HepG2 (cell line): ENCODE measurements at regions not wholly inside any gene's neighbourhood (a gene's known extent, or its start where the extent isn't known, plus 50 kb on each side); places are given as distances from the start of the nearest gene placed in this dataset.
"Not testable (repeated sequence)": the region's sequence is repeated elsewhere in the genome, so short reads cannot be mapped to it uniquely, and the experiment has no call there.

Experiments
- ATAC-seq: fragments of 200-7000 bp; cut with Tn5 transposase; 3 replicates; pipeline ENCODE4 v1.9.1; 2020; ENCODE audit warnings: mild to moderate bottlenecking, moderate library complexity
- BruUV-seq: library from RNA; stranded (reverse); fragments of 400-500 nt; replicated peaks from 2 replicates; lab custom pipeline; 2021; lab: Mats Ljungman, UMichigan
- CTCF ChIA-PET: fragments of 300-600 bp; formaldehyde crosslinking; extraction: SDS; loops from one replicate; lab custom pipeline; 2021; ENCODE audit warnings: low total read pairs, inconsistent platforms, low intra/inter-chr PET ratio; lab: Yijun Ruan, JAX
- POLR2A ChIA-PET: fragments of 350-600 bp; sonication (Branson Sonifier 250); formaldehyde crosslinking; loops from one replicate; lab custom pipeline; 2020; ENCODE audit warnings: antibody characterized with exemption, inconsistent platforms; lab: Yijun Ruan, JAX
- DNase-seq: peaks from one replicate; pipeline ENCODE4 v3.0.0-alpha.2; 2015; ENCODE audit warnings: low spot score
- FAIRE-seq: peaks from 3 replicates; lab custom pipeline; 2011; peaks lifted over from hg19 to GRCh38; lab: Jason Lieb, UNC
- H2AFZ ChIP-seq: one replicate; pipeline ENCODE4 v1.6.1; 2011; ENCODE audit warnings: low read length, inconsistent platforms
- H3K27ac ChIP-seq: fragments of 300-600 bp; 3 replicates; pipeline ENCODE4 v1.8.0; 2011; ENCODE audit warnings: mixed run types, mild to moderate bottlenecking, mixed read lengths, low read length, inconsistent platforms; ENCODE audit not compliant: insufficient read depth; ENCODE audit errors: extremely low read length
- H3K27me3 ChIP-seq, 2 experiments: fragments of 200-600 bp in 1 of 2; 2 replicates in 1 of 2; 3 replicates in 1 of 2; pipeline versions ENCODE4 v1.6.0 to v1.8.0; 2011; ENCODE audit warnings: low read length in 2 of 2, mild to moderate bottlenecking in 2 of 2, moderate library complexity in 2 of 2, inconsistent platforms in 1 of 2; ENCODE audit not compliant: insufficient read depth in 2 of 2, control insufficient read depth in 1 of 2
- H3K36me3 ChIP-seq, 2 experiments: fragments of 200-600 bp in 1 of 2; replicated peaks in 1 of 2; 2 replicates in 1 of 2; 3 replicates in 1 of 2; pipeline versions ENCODE4 v1.5.1 to v1.8.0; 2011; ENCODE audit warnings: low read length in 2 of 2, inconsistent platforms in 1 of 2; ENCODE audit not compliant: insufficient read depth in 2 of 2, control insufficient read depth in 1 of 2
- H3K4me1 ChIP-seq: 2 replicates; pipeline ENCODE4 v1.5.1; 2012; ENCODE audit warnings: low read length, inconsistent platforms; ENCODE audit not compliant: insufficient read depth
- H3K4me2 ChIP-seq: 2 replicates; pipeline ENCODE4 v1.6.0; 2011; ENCODE audit warnings: low read depth, low read length, inconsistent platforms
- H3K4me3 ChIP-seq, 3 experiments: fragments of 200-600 bp in 1 of 3; sonication (generic), shearing (Covaris generic) in 1 of 3; replicated peaks in 1 of 3; 2 replicates each; pipeline ENCODE4 v1.5.1; 2011 to 2016; ENCODE audit warnings: low read length in 3 of 3, inconsistent platforms in 2 of 3, low read depth in 2 of 3, mild to moderate bottlenecking in 2 of 3, control low read depth in 1 of 3, mixed read lengths in 1 of 3; ENCODE audit not compliant: insufficient read depth in 1 of 3
- H3K79me2 ChIP-seq: one replicate; pipeline ENCODE4 v1.6.1; 2011; ENCODE audit warnings: low read length, inconsistent platforms; ENCODE audit not compliant: insufficient read depth
- H3K9ac ChIP-seq: 2 replicates; pipeline ENCODE4 v1.6.0; 2011; ENCODE audit warnings: mild to moderate bottlenecking, low read depth, low read length, inconsistent platforms; ENCODE audit not compliant: insufficient read depth
- H3K9me3 ChIP-seq: 2 replicates; pipeline ENCODE4 v1.5.1; 2012; ENCODE audit warnings: mild to moderate bottlenecking, low read length
- H4K20me1 ChIP-seq: 2 replicates; pipeline ENCODE4 v1.6.0; 2011; ENCODE audit warnings: inconsistent platforms, mild to moderate bottlenecking, low read length, moderate library complexity; ENCODE audit not compliant: insufficient read depth
- BRF2 ChIP-seq: sonication (generic); formaldehyde crosslinking; IDR thresholded peaks from 2 replicates; pipeline ENCODE4 v1.8.1; 2022; ENCODE audit warnings: mild to moderate bottlenecking, missing genetic modification reagents
- DMAP1 ChIP-seq: IDR thresholded peaks from 2 replicates; pipeline ENCODE4 v1.6.1; 2016
- DNMT1 ChIP-seq: sonication (generic); formaldehyde crosslinking; IDR thresholded peaks from 2 replicates; pipeline ENCODE4 v1.5.1; 2020; ENCODE audit warnings: mild to moderate bottlenecking, missing genetic modification reagents
- DRAP1 ChIP-seq: IDR thresholded peaks from 2 replicates; pipeline ENCODE4 v1.6.1; 2016; ENCODE audit warnings: missing genetic modification reagents, missing compliant biosample characterization
- NFYB ChIP-seq: sonication (generic); formaldehyde crosslinking; IDR thresholded peaks from 2 replicates; pipeline ENCODE4 v1.4.0; 2020; ENCODE audit warnings: missing genetic modification reagents
- POGK ChIP-seq: sonication (generic); formaldehyde crosslinking; conservative IDR thresholded peaks from 2 replicates; pipeline ENCODE4 v1.8.0; 2022; ENCODE audit warnings: mild to moderate bottlenecking, moderate library complexity, missing genetic modification reagents
- POGZ ChIP-seq: sonication (generic); formaldehyde crosslinking; IDR thresholded peaks from 2 replicates; pipeline ENCODE4 v1.4.0; 2020; ENCODE audit warnings: mild to moderate bottlenecking, missing genetic modification reagents
- SAP130 ChIP-seq: IDR thresholded peaks from 2 replicates; pipeline ENCODE4 v1.6.1; 2016; ENCODE audit warnings: low read depth
- SP2 ChIP-seq: sonication (generic); formaldehyde crosslinking; IDR thresholded peaks from 2 replicates; pipeline ENCODE4 v1.5.1; 2020; ENCODE audit warnings: mild to moderate bottlenecking, missing genetic modification reagents
- TAF15 ChIP-seq: fragments of 200-400 bp; formaldehyde crosslinking; IDR thresholded peaks from one replicate; pipeline ENCODE4 v1.6.1; 2018; ENCODE audit warnings: mild to moderate bottlenecking, low read depth, low read length; ENCODE audit not compliant: poor library complexity, severe bottlenecking
- THAP7 ChIP-seq: sonication (generic); formaldehyde crosslinking; IDR thresholded peaks from 2 replicates; pipeline ENCODE4 v1.8.1; 2023; ENCODE audit warnings: mild to moderate bottlenecking, missing genetic modification reagents
- ZNF143 ChIP-seq: sonication (generic); formaldehyde crosslinking; IDR thresholded peaks from 2 replicates; pipeline ENCODE4 v1.4.0; 2020; ENCODE audit warnings: missing genetic modification reagents
- ZNF451 ChIP-seq: sonication (generic); formaldehyde crosslinking; IDR thresholded peaks from 2 replicates; pipeline ENCODE4 v1.5.0; 2020; ENCODE audit warnings: mild to moderate bottlenecking, missing genetic modification reagents
- ZNF510 ChIP-seq: sonication (generic); formaldehyde crosslinking; IDR thresholded peaks from 2 replicates; pipeline ENCODE4 v1.4.0; 2020; ENCODE audit warnings: low read depth, mild to moderate bottlenecking, missing genetic modification reagents
- ZNF605 ChIP-seq: sonication (generic); formaldehyde crosslinking; IDR thresholded peaks from 2 replicates; pipeline ENCODE4 v1.8.0; 2022; ENCODE audit warnings: mild to moderate bottlenecking, missing genetic modification reagents
- ZNF704 ChIP-seq: sonication (generic); formaldehyde crosslinking; IDR thresholded peaks from 2 replicates; pipeline ENCODE4 v1.8.1; 2023; ENCODE audit warnings: mild to moderate bottlenecking, inconsistent platforms, moderate library complexity, missing genetic modification reagents, borderline replicate concordance
- ZNF775 ChIP-seq: sonication (generic); formaldehyde crosslinking; IDR thresholded peaks from 2 replicates; pipeline ENCODE4 v1.4.0; 2020; ENCODE audit warnings: missing genetic modification reagents, mild to moderate bottlenecking, moderate library complexity, borderline replicate concordance
- ZNF782 ChIP-seq: sonication (generic); formaldehyde crosslinking; IDR thresholded peaks from 2 replicates; pipeline ENCODE4 v1.4.0; 2020; ENCODE audit warnings: missing genetic modification reagents, mild to moderate bottlenecking, borderline replicate concordance
- WGBS: methylation state at CpG from one replicate; pipeline ENCODE4 v1.1.6; 2017; ENCODE audit warnings: low lambda C conversion rate; 5-methylcytosine and 5-hydroxymethylcytosine counted together
- in situ Hi-C: cut with HindIII; loops from 2 replicates; pipeline ENCODE4 v1.10.0; 2017; ENCODE audit warnings: low pct_unique_long_range_greater_than_20kb; ENCODE audit not compliant: extremely low pct_ligation_motif_present
- intact Hi-C: fragments of 100-400 bp; cut with micrococcal nuclease; formaldehyde crosslinking; loops from one replicate; pipeline ENCODE4 v1.10.0; 2022; ENCODE audit not compliant: unreplicated experiment

- Histone ChIP-seq H3K4me3 (peak overlapping the region; percentile 71 to 82 (median 73)), H3K4me1 (peaks cover 20% of the 10 kb centered on the region), H3K27ac (peak overlapping the region; percentile 93), H3K4me2 (peak overlapping the region; percentile 87), H3K9ac (peak overlapping the region; percentile 98), H2AFZ (peak overlapping the region; percentile 8)
- H3K79me2 ChIP-seq, H3K27me3 ChIP-seq, H3K9me3 ChIP-seq, H3K36me3 ChIP-seq, in situ Hi-C loops, intact Hi-C loops, H4K20me1 ChIP-seq, CTCF ChIA-PET: not testable (repeated sequence)
- POLR2A ChIA-PET = interaction anchor here (0.7 to 1.5 kb wide), 5 partner anchors 8 to 700 kb away, joined by 3 read pairs; partner anchors contain the start of genes ABHD12 and ZNF337
- ATAC-seq = peak; percentile 60
- 59% methylated on average over 39 of the region's 39 CpGs for WGBS
- DNase-seq = peak; percentile 93
- FAIRE-seq = peak; percentile 18
- BruUV-seq = TSS peak; percentile 89
- peak; percentile 60; the same call in 1 of the 2 replicates for TF ChIP-seq BRF2 (CRISPR knock-in tag)
- TF ChIP-seq NFYB (CRISPR knock-in tag) = peak; percentile 55; the same call in 1 of the 2 replicates
- TF ChIP-seq POGZ (CRISPR knock-in tag) = 0 out of 2 replicates have a peak, but pooled peaks have one; percentile 37
- TF ChIP-seq DMAP1 (CRISPR knock-in tag) = peak; percentile 57
- TF ChIP-seq ZNF605 (CRISPR knock-in tag) = peak; percentile 83; the same call in 1 of the 2 replicates
- TF ChIP-seq POGK (CRISPR knock-in tag) = peak; percentile 75; the same call in 1 of the 2 replicates
- 0 out of 2 replicates have a peak, but pooled peaks have one; percentile 51 for TF ChIP-seq ZNF451 (CRISPR knock-in tag)
- TF ChIP-seq ZNF704 (CRISPR knock-in tag) = peak; percentile 73; the same call in 1 of the 2 replicates
- peak; percentile 46; the same call in 1 of the 2 replicates for TF ChIP-seq SP2 (CRISPR knock-in tag)
- TF ChIP-seq TAF15 = peak; percentile 86
- TF ChIP-seq ZNF775 = 0 out of 2 replicates have a peak, but pooled peaks have one; percentile 14
- 0 out of 2 replicates have a peak, but pooled peaks have one; percentile 53 for TF ChIP-seq ZNF510 (CRISPR knock-in tag)
- peak; percentile 89 for TF ChIP-seq ZNF143 (CRISPR knock-in tag)
- TF ChIP-seq ZNF782 = 0 out of 2 replicates have a peak, but pooled peaks have one; percentile 72
- peak; percentile 41; the same call in 1 of the 2 replicates for TF ChIP-seq THAP7 (CRISPR knock-in tag)
- peak; percentile 75 for TF ChIP-seq SAP130 (CRISPR knock-in tag)
- TF ChIP-seq DNMT1 (CRISPR knock-in tag) = 0 out of 2 replicates have a peak, but pooled peaks have one; percentile 50
- TF ChIP-seq DRAP1 (CRISPR knock-in tag) = peak; percentile 89
These were observed 313.0 kb upstream of the ZNF337 start for GRCh38 chr20:26009402-26010223.
